ENCODE measurements at regions not wholly inside any gene's neighbourhood (a gene's known extent, or its start where the extent isn't known, plus 50 kb on each side); places are given as distances from the start of the nearest gene placed in this dataset.

DNA sequence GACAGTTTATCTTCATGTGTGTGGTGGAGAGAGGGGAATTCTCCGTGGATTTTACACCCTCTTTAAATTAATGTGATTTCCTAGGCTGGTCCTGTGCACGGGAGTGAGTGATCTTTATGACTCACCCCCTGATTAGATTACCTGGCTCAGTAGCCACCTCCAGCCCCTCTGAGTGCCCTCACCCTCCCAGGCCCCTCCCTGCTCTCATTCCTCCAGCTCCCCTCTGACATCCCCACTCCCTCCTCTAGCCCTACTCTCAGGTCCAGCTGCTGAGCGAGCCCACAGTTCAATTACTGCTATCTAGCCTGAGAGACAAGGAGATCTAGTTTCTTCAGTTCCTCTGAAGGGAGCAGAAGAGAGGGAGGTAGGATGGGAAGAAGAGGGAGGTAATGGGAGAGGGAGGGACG lies 61.8 kb upstream of the ARAP3 start:
- H3K27me3 ChIP-seq (replicated peaks; ENCODE audit: control insufficient read depth, insufficient read depth, low read length): no peaks in the 10 kb centered on the region
- Mint-ChIP-seq H3K27ac (ENCODE audit: unreplicated experiment) (no peak overlapping the region), H3K9me3 (ENCODE audit: unreplicated experiment) (no peaks in the 10 kb centered on the region), H3K4me1 (ENCODE audit: low read depth, unreplicated experiment) (no peaks in the 10 kb centered on the region), H3K4me3 (ENCODE audit: unreplicated experiment) (no peak overlapping the region), H3K36me3 (ENCODE audit: insufficient read depth, unreplicated experiment) (no peaks in the 10 kb centered on the region), H3K27me3 (ENCODE audit: insufficient read depth, unreplicated experiment) (peaks cover 15% of the 10 kb centered on the region)
- H3K4me3 ChIP-seq (ENCODE audit: low read depth, low read length): no peak overlapping the region
- H3K4me1 ChIP-seq: peaks cover 6% of the 10 kb centered on the region; the same call in 1 of the 2 replicates
- intact Hi-C loops (cut with micrococcal nuclease; ENCODE audit: unreplicated experiment): loop anchor here (1.0 kb wide), 2 partner anchors 9 to 10 kb away; no protein-coding TSS in a partner anchor
- CTCF ChIA-PET: no interaction called here
- no peaks in the 10 kb centered on the region for H3K9me3 ChIP-seq
- no peaks in the 10 kb centered on the region for H3K36me3 ChIP-seq (ENCODE audit: control insufficient read depth, insufficient read depth, low read length)
- DNase-seq: no peak
- POLR2A ChIA-PET: no interaction called here
- TF ChIP-seq, protein P1, sequence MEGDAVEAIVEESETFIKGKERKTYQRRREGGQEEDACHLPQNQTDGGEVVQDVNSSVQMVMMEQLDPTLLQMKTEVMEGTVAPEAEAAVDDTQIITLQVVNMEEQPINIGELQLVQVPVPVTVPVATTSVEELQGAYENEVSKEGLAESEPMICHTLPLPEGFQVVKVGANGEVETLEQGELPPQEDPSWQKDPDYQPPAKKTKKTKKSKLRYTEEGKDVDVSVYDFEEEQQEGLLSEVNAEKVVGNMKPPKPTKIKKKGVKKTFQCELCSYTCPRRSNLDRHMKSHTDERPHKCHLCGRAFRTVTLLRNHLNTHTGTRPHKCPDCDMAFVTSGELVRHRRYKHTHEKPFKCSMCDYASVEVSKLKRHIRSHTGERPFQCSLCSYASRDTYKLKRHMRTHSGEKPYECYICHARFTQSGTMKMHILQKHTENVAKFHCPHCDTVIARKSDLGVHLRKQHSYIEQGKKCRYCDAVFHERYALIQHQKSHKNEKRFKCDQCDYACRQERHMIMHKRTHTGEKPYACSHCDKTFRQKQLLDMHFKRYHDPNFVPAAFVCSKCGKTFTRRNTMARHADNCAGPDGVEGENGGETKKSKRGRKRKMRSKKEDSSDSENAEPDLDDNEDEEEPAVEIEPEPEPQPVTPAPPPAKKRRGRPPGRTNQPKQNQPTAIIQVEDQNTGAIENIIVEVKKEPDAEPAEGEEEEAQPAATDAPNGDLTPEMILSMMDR (IDR thresholded peaks at IDR 0.05; ENCODE audit: insufficient read depth in 1 of 2, low read depth in 1 of 2, low read length in 1 of 2, severe bottlenecking in 1 of 2, unreplicated experiment in 1 of 2): no peak
- BruUV-seq (replicated peaks): no TSS peak

DNA sequence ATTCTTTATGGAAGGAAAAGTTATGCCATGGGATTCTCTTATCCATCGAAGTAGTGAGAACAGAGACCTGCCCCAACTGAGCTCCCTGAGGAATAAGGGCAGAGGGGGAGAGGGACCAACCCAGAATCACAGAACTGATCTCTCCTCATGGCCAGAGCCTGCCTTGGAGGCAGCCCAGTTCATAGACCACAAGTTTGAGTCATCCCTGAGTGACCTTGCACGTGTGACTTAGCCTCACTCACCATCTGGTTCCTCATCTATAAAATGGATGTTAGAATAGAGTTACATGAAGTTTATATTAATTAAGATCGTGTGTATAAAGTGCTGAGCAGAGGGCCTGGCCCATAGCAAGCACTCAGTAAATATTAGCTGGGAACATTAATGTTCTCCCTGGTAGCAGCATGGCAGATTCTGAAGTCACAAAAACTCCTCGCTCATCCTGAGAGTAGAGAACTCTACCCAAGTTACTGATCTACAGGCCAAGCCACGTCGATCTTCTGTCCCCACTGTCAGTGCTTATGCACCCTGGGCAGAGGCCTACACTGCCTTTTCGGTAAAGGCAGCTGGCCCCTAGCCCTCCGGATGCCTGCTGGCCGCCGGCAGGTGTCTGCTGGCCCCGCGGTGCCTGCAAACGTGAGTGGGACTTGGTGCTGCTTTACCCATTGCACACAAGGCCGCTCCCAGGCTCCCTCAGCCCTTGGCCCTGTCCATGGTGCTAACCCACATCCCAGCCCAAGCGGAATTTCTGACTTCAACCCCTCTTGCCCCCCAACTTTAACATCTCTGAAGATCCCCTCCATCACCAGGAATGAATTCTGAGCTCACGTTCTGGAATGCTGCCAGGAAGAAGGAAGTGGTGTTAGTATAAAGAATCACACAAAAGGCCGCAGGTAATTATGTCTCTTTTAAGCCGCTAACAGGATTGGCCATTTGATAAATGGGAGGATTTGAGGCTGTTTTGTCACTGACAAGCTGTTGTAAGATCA lies 61.1 kb upstream of the ARAP3 start:
- TF ChIP-seq, protein P1 (IDR thresholded peaks at IDR 0.05; ENCODE audit: insufficient read depth in 1 of 2, low read depth in 1 of 2, low read length in 1 of 2, severe bottlenecking in 1 of 2, unreplicated experiment in 1 of 2): no peak
- intact Hi-C loops (cut with micrococcal nuclease; ENCODE audit: unreplicated experiment): loop anchor here (1.0 kb wide), 2 partner anchors 8 to 11 kb away; no protein-coding TSS in a partner anchor
- H3K27ac Mint-ChIP-seq (ENCODE audit: unreplicated experiment): no peak overlapping the region
- H3K9me3 Mint-ChIP-seq (ENCODE audit: unreplicated experiment): no peaks in the 10 kb centered on the region
- Histone ChIP-seq H3K4me1 (peaks cover 6% of the 10 kb centered on the region; the same call in 1 of the 2 replicates), H3K27me3 (replicated peaks; ENCODE audit: control insufficient read depth, insufficient read depth, low read length) (no peaks in the 10 kb centered on the region), H3K4me3 (ENCODE audit: low read depth, low read length) (no peak overlapping the region), H3K9me3 (no peaks in the 10 kb centered on the region), H3K36me3 (ENCODE audit: control insufficient read depth, insufficient read depth, low read length) (no peaks in the 10 kb centered on the region)
- DNase-seq: peak; percentile 47 to 71
- H3K4me1 Mint-ChIP-seq (ENCODE audit: low read depth, unreplicated experiment): no peaks in the 10 kb centered on the region
- ChIA-PET POLR2A (no interaction called here), CTCF (no interaction called here)
- H3K27me3 Mint-ChIP-seq (ENCODE audit: insufficient read depth, unreplicated experiment): peaks cover 15% of the 10 kb centered on the region
- H3K36me3 Mint-ChIP-seq (ENCODE audit: insufficient read depth, unreplicated experiment): no peaks in the 10 kb centered on the region
- no peak overlapping the region for H3K4me3 Mint-ChIP-seq (ENCODE audit: unreplicated experiment)
- no TSS peak for BruUV-seq (replicated peaks)

DNA sequence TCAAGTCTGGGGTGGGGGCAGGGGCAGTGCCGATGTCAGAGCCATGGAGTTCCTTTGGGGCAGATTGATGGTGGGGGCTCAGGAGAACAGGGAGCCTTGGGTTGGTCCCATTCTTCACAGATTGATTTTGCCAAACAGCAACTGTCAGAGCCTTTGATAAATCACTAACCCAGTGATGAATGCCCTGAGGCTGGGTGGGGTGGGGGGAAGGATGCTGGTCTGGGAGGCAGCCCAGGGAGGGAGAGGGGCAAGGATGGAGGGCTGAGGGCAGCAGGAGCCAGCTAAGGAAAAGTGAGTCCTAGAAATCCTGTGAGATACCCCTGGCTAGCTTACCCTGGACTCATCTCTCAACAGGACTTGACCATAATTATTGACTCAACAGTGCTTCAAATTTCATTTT lies 60.1 kb upstream of the ARAP3 start:
- Mint-ChIP-seq H3K9me3 (ENCODE audit: unreplicated experiment) (no peaks in the 10 kb centered on the region), H3K36me3 (ENCODE audit: insufficient read depth, unreplicated experiment) (no peaks in the 10 kb centered on the region), H3K27ac (ENCODE audit: unreplicated experiment) (no peak overlapping the region), H3K4me3 (ENCODE audit: unreplicated experiment) (no peak overlapping the region), H3K27me3 (ENCODE audit: insufficient read depth, unreplicated experiment) (peaks cover 10% of the 10 kb centered on the region), H3K4me1 (ENCODE audit: low read depth, unreplicated experiment) (no peaks in the 10 kb centered on the region)
- no peaks in the 10 kb centered on the region for H3K36me3 ChIP-seq (ENCODE audit: control insufficient read depth, insufficient read depth, low read length)
- DNase-seq: no peak
- peaks cover 6% of the 10 kb centered on the region; the same call in 1 of the 2 replicates for H3K4me1 ChIP-seq
- no peak overlapping the region for H3K4me3 ChIP-seq (ENCODE audit: low read depth, low read length)
- H3K27me3 ChIP-seq (replicated peaks; ENCODE audit: control insufficient read depth, insufficient read depth, low read length): no peaks in the 10 kb centered on the region
- no TSS peak for BruUV-seq (replicated peaks)
- TF ChIP-seq, protein P1 (IDR thresholded peaks at IDR 0.05; ENCODE audit: insufficient read depth in 1 of 2, low read depth in 1 of 2, low read length in 1 of 2, severe bottlenecking in 1 of 2, unreplicated experiment in 1 of 2): no peak
- H3K9me3 ChIP-seq: no peaks in the 10 kb centered on the region
- POLR2A ChIA-PET: no interaction called here
- intact Hi-C loops (cut with micrococcal nuclease; ENCODE audit: unreplicated experiment): no loop called here
- CTCF ChIA-PET: no interaction called here
